ENCODE measurements at regions not wholly inside any gene's neighbourhood (a gene's known extent, or its start where the extent isn't known, plus 50 kb on each side); places are given as distances from the start of the nearest gene placed in this dataset.

GRCh38 chr1:60809204-60809980 is 273.0 kb upstream of the NFIA start:
- TF ChIP-seq BACH1 (IDR thresholded peaks at IDR 0.05; ENCODE audit: low read length) (no peak), CTCF (IDR thresholded peaks at IDR 0.05; ENCODE audit: control extremely low read depth in 1 of 3, insufficient read depth in 1 of 3, low read depth in 1 of 3, low read length in 3 of 3) (no peak), EZH2 (IDR thresholded peaks at IDR 0.05; ENCODE audit: low read depth, low read length, severe bottlenecking) (no peak)
